ENCODE measurements at regions not wholly inside any gene's neighbourhood (a gene's known extent, or its start where the extent isn't known, plus 50 kb on each side); places are given as distances from the start of the nearest gene placed in this dataset.

- no peaks in the 10 kb centered on the region for H3K36me3 ChIP-seq
- WGBS, 2 donors (ENCODE audit: low coverage in 1 of 2): 60 to 67% methylated on average over 2 to 9 of the region's 9 CpGs
- no peak for TF ChIP-seq CTCF (IDR thresholded peaks at IDR 0.05)
- no peak for TF ChIP-seq EP300 (IDR thresholded peaks at IDR 0.05; ENCODE audit: low read depth)
- TF ChIP-seq POLR2AphosphoS5 (IDR thresholded peaks at IDR 0.05): no peak
- TF ChIP-seq POLR2A (IDR thresholded peaks at IDR 0.05): no peak
- DNase-seq: no peak
- in situ Hi-C loops (cut with MboI; ENCODE audit: low pct_ligation_motif_present in 1 of 4, low pct_unique_long_range_greater_than_20kb in 1 of 4, low sequenced_read_pairs in 3 of 4) (no loop called here), intact Hi-C loops (cut with DNase I; ENCODE audit: low total_unique reads) (no loop called here)
- H3K9me3 ChIP-seq: no peaks in the 10 kb centered on the region
- H3K27me3 ChIP-seq: no peaks in the 10 kb centered on the region
- no peak overlapping the region for H3K4me3 ChIP-seq
- no peak overlapping the region for H3K27ac ChIP-seq
- H3K4me1 ChIP-seq: no peaks in the 10 kb centered on the region
These were observed 378.6 kb downstream of the EIPR1 start for GRCh38 chr2:2998971-2999370.

- TF ChIP-seq POLR2AphosphoS5 (IDR thresholded peaks at IDR 0.05) (no peak), POLR2A (IDR thresholded peaks at IDR 0.05) (no peak), EP300 (IDR thresholded peaks at IDR 0.05; ENCODE audit: low read depth) (no peak), CTCF (IDR thresholded peaks at IDR 0.05) (no peak)
- in situ Hi-C loops (cut with MboI; ENCODE audit: low pct_ligation_motif_present in 1 of 4, low pct_unique_long_range_greater_than_20kb in 1 of 4, low sequenced_read_pairs in 3 of 4): no loop called here
- peaks cover 0 to 6% of the 10 kb centered on the region in 2 donors for H3K9me3 ChIP-seq
- H3K4me1 ChIP-seq: no peaks in the 10 kb centered on the region
- DNase-seq: no peak
- H3K27me3 ChIP-seq: no peaks in the 10 kb centered on the region
- WGBS, 2 donors (ENCODE audit: low coverage in 1 of 2): 84% methylated on average over 9 of the region's 9 CpGs
- H3K27ac ChIP-seq: no peak overlapping the region
- H3K4me3 ChIP-seq: no peak overlapping the region
- no peaks in the 10 kb centered on the region for H3K36me3 ChIP-seq
- intact Hi-C loops (cut with DNase I; ENCODE audit: low total_unique reads): no loop called here
These were observed 384.4 kb downstream of the EIPR1 start for GRCh38 chr2:2993172-2993692.

- no peak for DNase-seq
- intact Hi-C loops (cut with DNase I; ENCODE audit: low total_unique reads): no loop called here
- 11 to 53% methylated on average over 3 of the region's 3 CpGs for WGBS, 2 donors (ENCODE audit: low coverage in 1 of 2)
These were observed 385.0 kb downstream of the EIPR1 start for GRCh38 chr2:2992634-2993033.

GRCh38 chr2:2985020-2985419, 392.6 kb downstream of the EIPR1 start:
- DNase-seq: no peak
- 65 to 73% methylated on average over 2 of the region's 2 CpGs for WGBS, 2 donors (ENCODE audit: low coverage in 1 of 2)
- intact Hi-C loops (cut with DNase I; ENCODE audit: low total_unique reads) (no loop called here), in situ Hi-C loops (cut with MboI; ENCODE audit: low pct_ligation_motif_present in 1 of 4, low pct_unique_long_range_greater_than_20kb in 1 of 4, low sequenced_read_pairs in 3 of 4) (no loop called here)
- Histone ChIP-seq H3K36me3 (no peaks in the 10 kb centered on the region), H3K4me1 (no peaks in the 10 kb centered on the region), H3K27ac (no peak overlapping the region), H3K9me3 (peaks cover 0 to 5% of the 10 kb centered on the region in 2 donors), H3K4me3 (no peak overlapping the region), H3K27me3 (no peaks in the 10 kb centered on the region)
- TF ChIP-seq EP300 (IDR thresholded peaks at IDR 0.05; ENCODE audit: low read depth) (no peak), POLR2AphosphoS5 (IDR thresholded peaks at IDR 0.05) (no peak), CTCF (IDR thresholded peaks at IDR 0.05) (no peak), POLR2A (IDR thresholded peaks at IDR 0.05) (no peak)

More at GRCh38 chr2:2992634-2993033, 385.0 kb downstream of the EIPR1 start:
- H3K27me3 ChIP-seq: no peaks in the 10 kb centered on the region
- in situ Hi-C loops (cut with MboI; ENCODE audit: low pct_ligation_motif_present in 1 of 4, low pct_unique_long_range_greater_than_20kb in 1 of 4, low sequenced_read_pairs in 3 of 4): no loop called here
- no peaks in the 10 kb centered on the region for H3K4me1 ChIP-seq
- no peak for TF ChIP-seq EP300 (IDR thresholded peaks at IDR 0.05; ENCODE audit: low read depth)
- TF ChIP-seq POLR2A (IDR thresholded peaks at IDR 0.05): no peak
- TF ChIP-seq CTCF (IDR thresholded peaks at IDR 0.05): no peak
- TF ChIP-seq POLR2AphosphoS5 (IDR thresholded peaks at IDR 0.05): no peak
- H3K27ac ChIP-seq: no peak overlapping the region
- no peak overlapping the region for H3K4me3 ChIP-seq
- H3K36me3 ChIP-seq: no peaks in the 10 kb centered on the region
- peaks cover 0 to 6% of the 10 kb centered on the region in 2 donors for H3K9me3 ChIP-seq
